ENCODE measurements at regions not wholly inside any gene's neighbourhood (a gene's known extent, or its start where the extent isn't known, plus 50 kb on each side); places are given as distances from the start of the nearest gene placed in this dataset.

GRCh38 chr5:146952168-146952567, 73.6 kb upstream of the PPP2R2B start:
- Histone ChIP-seq H3K4me3 (ENCODE audit: low read depth, low read length, poor library complexity, severe bottlenecking) (no peak overlapping the region), H3K79me2 (ENCODE audit: insufficient read depth, low read length) (no peaks in the 10 kb centered on the region), H3K27ac (ENCODE audit: low read depth, low read length, poor library complexity, severe bottlenecking) (no peak overlapping the region), H3K27me3 (ENCODE audit: insufficient read depth, low read length) (no peaks in the 10 kb centered on the region), H3K4me2 (ENCODE audit: low read length) (no peak overlapping the region), H3K9me3 (ENCODE audit: low read length) (no peaks in the 10 kb centered on the region), H3K4me1 (ENCODE audit: insufficient read depth, low read length, severe bottlenecking) (no peaks in the 10 kb centered on the region), H3F3A (ENCODE audit: insufficient read depth, low read length) (no peaks in the 10 kb centered on the region), H2AFZ (ENCODE audit: low read length) (no peak overlapping the region), H3K9ac (ENCODE audit: low read length) (no peak overlapping the region), H3K9me2 (ENCODE audit: low read depth, low read length) (no peaks in the 10 kb centered on the region), H4K20me1 (ENCODE audit: insufficient read depth, low read length) (no peaks in the 10 kb centered on the region), H3K36me3 (ENCODE audit: insufficient read depth, low read length) (no peaks in the 10 kb centered on the region)
- no peak for TF ChIP-seq CTCF (IDR thresholded peaks at IDR 0.05; ENCODE audit: low read length)
- no peak for TF ChIP-seq EZH2 (IDR thresholded peaks at IDR 0.05; ENCODE audit: borderline replicate concordance, low read length)

DNA sequence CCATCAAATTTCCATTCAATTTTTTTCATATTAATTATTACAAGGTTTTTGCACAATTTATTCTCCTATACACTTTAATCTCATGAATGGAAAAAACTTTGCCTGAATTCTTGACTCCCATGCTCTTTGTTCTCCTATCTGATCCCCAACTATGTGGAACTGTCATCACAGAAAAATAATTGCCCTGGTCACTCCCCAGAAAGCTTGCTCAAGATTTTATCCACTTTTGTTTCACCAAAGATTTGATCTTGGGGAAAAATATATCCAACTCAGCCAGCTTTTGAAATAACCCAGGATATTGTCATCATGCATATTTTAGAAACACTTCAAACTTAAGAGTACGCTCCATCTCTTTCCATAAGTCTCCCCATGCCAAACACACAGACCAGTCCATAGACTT, 77.7 kb upstream of the PPP2R2B start:
- Histone ChIP-seq H3K4me1 (ENCODE audit: insufficient read depth, low read length, severe bottlenecking) (no peaks in the 10 kb centered on the region), H3K4me3 (ENCODE audit: low read depth, low read length, poor library complexity, severe bottlenecking) (no peak overlapping the region), H3K9ac (ENCODE audit: low read length) (no peak overlapping the region), H3K9me2 (ENCODE audit: low read depth, low read length) (no peaks in the 10 kb centered on the region), H3F3A (ENCODE audit: insufficient read depth, low read length) (no peaks in the 10 kb centered on the region), H3K27ac (ENCODE audit: low read depth, low read length, poor library complexity, severe bottlenecking) (no peak overlapping the region), H3K4me2 (ENCODE audit: low read length) (no peak overlapping the region), H2AFZ (ENCODE audit: low read length) (no peak overlapping the region), H3K27me3 (ENCODE audit: insufficient read depth, low read length) (no peaks in the 10 kb centered on the region), H4K20me1 (ENCODE audit: insufficient read depth, low read length) (no peaks in the 10 kb centered on the region), H3K79me2 (ENCODE audit: insufficient read depth, low read length) (no peaks in the 10 kb centered on the region), H3K36me3 (ENCODE audit: insufficient read depth, low read length) (no peaks in the 10 kb centered on the region), H3K9me3 (ENCODE audit: low read length) (no peaks in the 10 kb centered on the region)
- TF ChIP-seq CTCF (IDR thresholded peaks at IDR 0.05; ENCODE audit: low read length) = no peak
- TF ChIP-seq EZH2 (IDR thresholded peaks at IDR 0.05; ENCODE audit: borderline replicate concordance, low read length) = no peak

DNA sequence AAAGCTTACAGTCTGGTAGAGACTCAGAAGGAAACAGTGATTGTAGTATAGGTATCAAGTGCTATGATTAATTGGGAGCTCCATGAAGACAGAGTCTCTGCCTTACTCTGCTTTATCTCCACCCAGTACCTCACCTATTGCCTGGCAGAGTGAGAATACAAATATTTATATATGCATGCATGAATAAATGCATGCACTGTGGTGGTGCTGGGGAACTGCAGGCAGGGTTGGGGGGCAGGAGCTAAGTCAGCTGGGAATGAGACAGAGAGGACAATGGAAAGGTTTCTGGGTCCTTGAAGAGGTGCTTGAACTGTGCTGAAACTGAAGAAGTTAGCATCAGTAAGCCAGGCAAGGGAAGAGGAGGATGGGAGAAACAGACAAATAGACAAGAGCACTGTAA, 80.8 kb upstream of the PPP2R2B start:
- Histone ChIP-seq H2AFZ (ENCODE audit: low read length) (no peak overlapping the region), H4K20me1 (ENCODE audit: insufficient read depth, low read length) (no peaks in the 10 kb centered on the region), H3K4me1 (ENCODE audit: insufficient read depth, low read length, severe bottlenecking) (no peaks in the 10 kb centered on the region), H3F3A (ENCODE audit: insufficient read depth, low read length) (no peaks in the 10 kb centered on the region), H3K27me3 (ENCODE audit: insufficient read depth, low read length) (no peaks in the 10 kb centered on the region), H3K9ac (ENCODE audit: low read length) (no peak overlapping the region), H3K9me3 (ENCODE audit: low read length) (no peaks in the 10 kb centered on the region), H3K9me2 (ENCODE audit: low read depth, low read length) (no peaks in the 10 kb centered on the region), H3K79me2 (ENCODE audit: insufficient read depth, low read length) (no peaks in the 10 kb centered on the region), H3K4me2 (ENCODE audit: low read length) (no peak overlapping the region), H3K4me3 (ENCODE audit: low read depth, low read length, poor library complexity, severe bottlenecking) (no peak overlapping the region), H3K27ac (ENCODE audit: low read depth, low read length, poor library complexity, severe bottlenecking) (no peak overlapping the region), H3K36me3 (ENCODE audit: insufficient read depth, low read length) (no peaks in the 10 kb centered on the region)
- no peak for TF ChIP-seq CTCF (IDR thresholded peaks at IDR 0.05; ENCODE audit: low read length)
- no peak for TF ChIP-seq EZH2 (IDR thresholded peaks at IDR 0.05; ENCODE audit: borderline replicate concordance, low read length)

All from OCI-LY1 (cell line).